Testis (tissue), 2 donors: ENCODE measurements at regions not wholly inside any gene's neighbourhood (a gene's known extent, or its start where the extent isn't known, plus 50 kb on each side); places are given as distances from the start of the nearest gene placed in this dataset.

Source experiments
- POLR2A ChIP-seq: fragments of 450-650 bp; IDR thresholded peaks from one replicate; pipeline ENCODE4 v1.6.1; 2017; ENCODE audit warnings: antibody characterized with exemption, mild to moderate bottlenecking, moderate library complexity
- TF ChIP-seq, protein P1 (sequence below), 3 experiments: fragments of 450-650 bp in 2 of 3; fragments of 200-600 bp in 1 of 3; sonication (generic) in 1 of 3; IDR thresholded peaks; one replicate each; pipeline ENCODE4 v1.5.1; 2016 to 2019; ENCODE audit warnings: antibody characterized with exemption in 3 of 3, mild to moderate bottlenecking in 2 of 3, moderate library complexity in 1 of 3

DNA sequence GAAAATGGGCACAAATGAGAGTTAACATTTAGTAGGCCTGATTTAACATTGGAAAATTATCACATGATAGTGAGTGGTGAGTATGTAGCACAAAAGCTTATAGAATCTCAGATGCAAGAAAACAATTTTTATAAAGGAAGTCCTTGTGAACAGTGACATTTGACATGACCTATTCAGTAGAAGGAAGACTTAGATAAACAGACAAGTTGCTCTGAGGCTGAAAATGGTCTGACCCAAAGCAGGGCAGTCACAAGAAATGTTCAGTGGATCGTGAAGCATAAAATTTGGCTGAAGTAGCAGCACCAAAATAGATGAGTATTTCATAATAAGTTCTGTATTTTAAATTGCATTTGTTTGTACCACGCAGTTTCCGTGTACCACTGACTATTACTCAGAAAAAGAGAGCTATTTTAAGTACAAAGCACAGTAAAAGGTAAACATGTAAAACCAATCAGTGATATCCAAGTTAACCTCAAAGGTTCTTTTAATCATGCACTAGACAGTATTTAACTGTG lies 605.7 kb upstream of the PABPC4L start:
- no peak for TF ChIP-seq POLR2A
- TF ChIP-seq, protein P1, sequence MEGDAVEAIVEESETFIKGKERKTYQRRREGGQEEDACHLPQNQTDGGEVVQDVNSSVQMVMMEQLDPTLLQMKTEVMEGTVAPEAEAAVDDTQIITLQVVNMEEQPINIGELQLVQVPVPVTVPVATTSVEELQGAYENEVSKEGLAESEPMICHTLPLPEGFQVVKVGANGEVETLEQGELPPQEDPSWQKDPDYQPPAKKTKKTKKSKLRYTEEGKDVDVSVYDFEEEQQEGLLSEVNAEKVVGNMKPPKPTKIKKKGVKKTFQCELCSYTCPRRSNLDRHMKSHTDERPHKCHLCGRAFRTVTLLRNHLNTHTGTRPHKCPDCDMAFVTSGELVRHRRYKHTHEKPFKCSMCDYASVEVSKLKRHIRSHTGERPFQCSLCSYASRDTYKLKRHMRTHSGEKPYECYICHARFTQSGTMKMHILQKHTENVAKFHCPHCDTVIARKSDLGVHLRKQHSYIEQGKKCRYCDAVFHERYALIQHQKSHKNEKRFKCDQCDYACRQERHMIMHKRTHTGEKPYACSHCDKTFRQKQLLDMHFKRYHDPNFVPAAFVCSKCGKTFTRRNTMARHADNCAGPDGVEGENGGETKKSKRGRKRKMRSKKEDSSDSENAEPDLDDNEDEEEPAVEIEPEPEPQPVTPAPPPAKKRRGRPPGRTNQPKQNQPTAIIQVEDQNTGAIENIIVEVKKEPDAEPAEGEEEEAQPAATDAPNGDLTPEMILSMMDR (IDR thresholded peaks at IDR 0.05) = no peak
